ENCODE measurements at regions not wholly inside any gene's neighbourhood (a gene's known extent, or its start where the extent isn't known, plus 50 kb on each side); places are given as distances from the start of the nearest gene placed in this dataset.

- TF ChIP-seq MYC (IDR thresholded peaks at IDR 0.05; ENCODE audit: insufficient read depth, insufficient read length, insufficient replicate concordance, low read length, severe bottlenecking): no peak
- no peak for TF ChIP-seq TCF3 (IDR thresholded peaks at IDR 0.05; ENCODE audit: borderline replicate concordance, insufficient read depth, low read depth, low read length)
- TF ChIP-seq BACH1 (IDR thresholded peaks at IDR 0.05; ENCODE audit: borderline replicate concordance): no peak
- TF ChIP-seq CHD1 (IDR thresholded peaks at IDR 0.05; ENCODE audit: low read depth, low read length): no peak
These were observed 414.8 kb upstream of the C16orf82 start (continued) for GRCh38 chr16:26651884-26652283.

- no peak for ATAC-seq
- no peak for DNase-seq (ENCODE audit: low read depth, low spot score)
- no peaks in the 10 kb centered on the region for H3K79me2 ChIP-seq (ENCODE audit: control insufficient read depth, insufficient read depth, low read length)
- no peaks in the 10 kb centered on the region for H4K20me1 ChIP-seq (ENCODE audit: control insufficient read depth, insufficient read depth)
- no peak overlapping the region for H3K4me2 ChIP-seq (ENCODE audit: control insufficient read depth, insufficient read depth)
- H3K36me3 ChIP-seq (ENCODE audit: control insufficient read depth in 2 of 2, insufficient read depth in 2 of 2, low read length in 1 of 2): no peaks in the 10 kb centered on the region
- RAD21 ChIA-PET (ENCODE audit: unreplicated experiment): no interaction called here
- intact Hi-C loops (cut with micrococcal nuclease; ENCODE audit: unreplicated experiment): no loop called here
- no peaks in the 10 kb centered on the region for H3K27me3 ChIP-seq (replicated peaks in 1 of 2; ENCODE audit: control insufficient read depth in 2 of 2, insufficient read depth in 2 of 2, low read length in 1 of 2)
- CTCF ChIA-PET: no interaction called here
- FAIRE-seq: no peak
- POLR2A ChIA-PET: no interaction called here
- 2% methylated on average over 2 of the region's 2 CpGs for WGBS (ENCODE audit: insufficient coverage, insufficient replicate concordance, low lambda C conversion rate, missing lambda C conversion rate)
- no peak overlapping the region for H3K4me3 ChIP-seq
- SMC1A ChIA-PET (ENCODE audit: uncharacterized antibody, unreplicated experiment): no interaction called here
- H3K4me1 ChIP-seq (ENCODE audit: control insufficient read depth, insufficient read depth, low read length): no peaks in the 10 kb centered on the region
- no peak overlapping the region for H3K9ac ChIP-seq (ENCODE audit: control insufficient read depth, insufficient read depth, low read length)
- BruUV-seq (replicated peaks): no TSS peak
- no peaks in the 10 kb centered on the region for H3K9me3 ChIP-seq (replicated peaks; ENCODE audit: control insufficient read depth, insufficient read depth, low read length)
- no peak overlapping the region for H3K27ac ChIP-seq (ENCODE audit: control insufficient read depth, insufficient read depth)
- in situ Hi-C loops (cut with MboI): no loop called here
- H2AFZ ChIP-seq (ENCODE audit: control insufficient read depth, low read depth, low read length): no peak overlapping the region
- TF ChIP-seq REST (IDR thresholded peaks at IDR 0.05; ENCODE audit: low read depth, low read length): no peak
- TF ChIP-seq FOXM1 (IDR thresholded peaks at IDR 0.05; ENCODE audit: low read depth, low read length): no peak
- TF ChIP-seq SREBF2 (IDR thresholded peaks at IDR 0.05; ENCODE audit: low read length): no peak
- TF ChIP-seq HDAC2 (IDR thresholded peaks at IDR 0.05): no peak
- no peak for TF ChIP-seq FOS (IDR thresholded peaks at IDR 0.05; ENCODE audit: borderline replicate concordance, extremely low read depth, insufficient read length)
- no peak for TF ChIP-seq BCLAF1 (IDR thresholded peaks at IDR 0.05)
- TF ChIP-seq ZNF274 (IDR thresholded peaks at IDR 0.05; ENCODE audit: insufficient read depth, insufficient read length): no peak
- TF ChIP-seq IKZF2 (IDR thresholded peaks at IDR 0.05): no peak
- TF ChIP-seq CTCF (IDR thresholded peaks at IDR 0.05 in 2 of 3, conservative IDR thresholded peaks at IDR 0.05 in 1 of 3; ENCODE audit: control insufficient read depth in 2 of 3, extremely low read depth in 1 of 3, insufficient read depth in 1 of 3, low read depth in 3 of 3, low read length in 3 of 3): no peak
- no peak for TF ChIP-seq BHLHE40 (IDR thresholded peaks at IDR 0.05; ENCODE audit: borderline replicate concordance in 1 of 2, low read depth in 2 of 2, low read length in 1 of 2)
- no peak for TF ChIP-seq IRF3 (IDR thresholded peaks at IDR 0.05)
These were observed 408.2 kb upstream of the C16orf82 start for GRCh38 chr16:26658486-26658885.

Data from GM12878 (cell line).